ENCODE measurements at regions not wholly inside any gene's neighbourhood (a gene's known extent, or its start where the extent isn't known, plus 50 kb on each side); places are given as distances from the start of the nearest gene placed in this dataset.
"Not testable (repeated sequence)": the region's sequence is repeated elsewhere in the genome, so short reads cannot be mapped to it uniquely, and the experiment has no call there.

GRCh38 chr4:72876946-72877345 is 192.6 kb downstream of the COX18 start:
- Histone ChIP-seq H3K27me3 (ENCODE audit: control insufficient read depth, insufficient read depth, low read length) (no peaks in the 10 kb centered on the region), H3K36me3 (replicated peaks; ENCODE audit: control insufficient read depth, insufficient read depth, low read length) (no peaks in the 10 kb centered on the region), H3K4me3 (ENCODE audit: insufficient read depth, low read depth, low read length) (no peak overlapping the region)
- DNase-seq: no peak

GRCh38 chr4:72875545-72875944 is 194.0 kb downstream of the COX18 start:
- H3K4me3 ChIP-seq (ENCODE audit: insufficient read depth, low read depth, low read length): no peak overlapping the region
- H3K27me3 ChIP-seq (ENCODE audit: control insufficient read depth, insufficient read depth, low read length): no peaks in the 10 kb centered on the region
- no peak for DNase-seq
- no peaks in the 10 kb centered on the region for H3K36me3 ChIP-seq (replicated peaks; ENCODE audit: control insufficient read depth, insufficient read depth, low read length)

GRCh38 chr4:72875138-72875537 is 194.4 kb downstream of the COX18 start:
- no peaks in the 10 kb centered on the region for H3K36me3 ChIP-seq (replicated peaks; ENCODE audit: control insufficient read depth, insufficient read depth, low read length)
- no peaks in the 10 kb centered on the region for H3K27me3 ChIP-seq (ENCODE audit: control insufficient read depth, insufficient read depth, low read length)
- no peak for DNase-seq
- H3K4me3 ChIP-seq (ENCODE audit: insufficient read depth, low read depth, low read length): no peak overlapping the region

GRCh38 chr4:72864898-72865297 is 204.6 kb downstream of the COX18 start:
- no peak overlapping the region for H3K4me3 ChIP-seq (ENCODE audit: insufficient read depth, low read depth, low read length)
- no peaks in the 10 kb centered on the region for H3K36me3 ChIP-seq (replicated peaks; ENCODE audit: control insufficient read depth, insufficient read depth, low read length)
- H3K27me3 ChIP-seq (ENCODE audit: control insufficient read depth, insufficient read depth, low read length): no peaks in the 10 kb centered on the region
- no peak for DNase-seq

- not testable (repeated sequence) for H3K4me3 ChIP-seq (ENCODE audit: insufficient read depth, low read depth, low read length); H3K36me3 ChIP-seq (replicated peaks; ENCODE audit: control insufficient read depth, insufficient read depth, low read length); H3K27me3 ChIP-seq (ENCODE audit: control insufficient read depth, insufficient read depth, low read length); DNase-seq
Observed at GRCh38 chr4:72864277-72864676, 205.2 kb downstream of the COX18 start.

- Histone ChIP-seq H3K27me3 (ENCODE audit: control insufficient read depth, insufficient read depth, low read length) (no peaks in the 10 kb centered on the region), H3K36me3 (replicated peaks; ENCODE audit: control insufficient read depth, insufficient read depth, low read length) (no peaks in the 10 kb centered on the region), H3K4me3 (ENCODE audit: insufficient read depth, low read depth, low read length) (no peak overlapping the region)
- DNase-seq: no peak
Observed at GRCh38 chr4:72860766-72861165, 208.8 kb downstream of the COX18 start.

GRCh38 chr4:72858328-72858727 is 211.2 kb downstream of the COX18 start:
- Histone ChIP-seq H3K36me3 (replicated peaks; ENCODE audit: control insufficient read depth, insufficient read depth, low read length) (no peaks in the 10 kb centered on the region), H3K27me3 (ENCODE audit: control insufficient read depth, insufficient read depth, low read length) (no peaks in the 10 kb centered on the region), H3K4me3 (ENCODE audit: insufficient read depth, low read depth, low read length) (no peak overlapping the region)
- no peak for DNase-seq

- Histone ChIP-seq H3K27me3 (ENCODE audit: control insufficient read depth, insufficient read depth, low read length) (no peaks in the 10 kb centered on the region), H3K4me3 (ENCODE audit: insufficient read depth, low read depth, low read length) (no peak overlapping the region), H3K36me3 (replicated peaks; ENCODE audit: control insufficient read depth, insufficient read depth, low read length) (no peaks in the 10 kb centered on the region)
- no peak for DNase-seq
Observed at GRCh38 chr4:72857787-72858186, 211.7 kb downstream of the COX18 start.

- no peak overlapping the region for H3K4me3 ChIP-seq (ENCODE audit: insufficient read depth, low read depth, low read length)
- DNase-seq: no peak
- no peaks in the 10 kb centered on the region for H3K36me3 ChIP-seq (replicated peaks; ENCODE audit: control insufficient read depth, insufficient read depth, low read length)
- no peaks in the 10 kb centered on the region for H3K27me3 ChIP-seq (ENCODE audit: control insufficient read depth, insufficient read depth, low read length)
Observed at GRCh38 chr4:72857216-72857615, 212.3 kb downstream of the COX18 start.

- Histone ChIP-seq H3K36me3 (replicated peaks; ENCODE audit: control insufficient read depth, insufficient read depth, low read length) (no peaks in the 10 kb centered on the region), H3K4me3 (ENCODE audit: insufficient read depth, low read depth, low read length) (no peak overlapping the region), H3K27me3 (ENCODE audit: control insufficient read depth, insufficient read depth, low read length) (no peaks in the 10 kb centered on the region)
- DNase-seq: no peak
Observed at GRCh38 chr4:72846280-72847111, 223.0 kb downstream of the COX18 start.

- Histone ChIP-seq H3K27me3 (ENCODE audit: control insufficient read depth, insufficient read depth, low read length) (no peaks in the 10 kb centered on the region), H3K36me3 (replicated peaks; ENCODE audit: control insufficient read depth, insufficient read depth, low read length) (no peaks in the 10 kb centered on the region), H3K4me3 (ENCODE audit: insufficient read depth, low read depth, low read length) (no peak overlapping the region)
- DNase-seq: no peak
Observed at GRCh38 chr4:72843466-72843865, 226.1 kb downstream of the COX18 start.

- H3K27me3 ChIP-seq (ENCODE audit: control insufficient read depth, insufficient read depth, low read length): no peaks in the 10 kb centered on the region
- no peak for DNase-seq
- H3K36me3 ChIP-seq (replicated peaks; ENCODE audit: control insufficient read depth, insufficient read depth, low read length): no peaks in the 10 kb centered on the region
- H3K4me3 ChIP-seq (ENCODE audit: insufficient read depth, low read depth, low read length): no peak overlapping the region
Observed at GRCh38 chr4:72842323-72842722, 227.2 kb downstream of the COX18 start.

GRCh38 chr4:72840166-72840565 is 229.3 kb downstream of the COX18 start:
- H3K4me3 ChIP-seq (ENCODE audit: insufficient read depth, low read depth, low read length); DNase-seq; H3K36me3 ChIP-seq (replicated peaks; ENCODE audit: control insufficient read depth, insufficient read depth, low read length); H3K27me3 ChIP-seq (ENCODE audit: control insufficient read depth, insufficient read depth, low read length): not testable (repeated sequence)

GRCh38 chr4:72828864-72829263 is 240.7 kb downstream of the COX18 start:
- Histone ChIP-seq H3K36me3 (replicated peaks; ENCODE audit: control insufficient read depth, insufficient read depth, low read length) (no peaks in the 10 kb centered on the region), H3K27me3 (ENCODE audit: control insufficient read depth, insufficient read depth, low read length) (no peaks in the 10 kb centered on the region; the same call in 1 of the 2 replicates)
- no peak for DNase-seq

GRCh38 chr4:72827968-72828367 is 241.5 kb downstream of the COX18 start:
- H3K4me3 ChIP-seq (ENCODE audit: insufficient read depth, low read depth, low read length): no peak overlapping the region
- no peak for DNase-seq
- no peaks in the 10 kb centered on the region for H3K36me3 ChIP-seq (replicated peaks; ENCODE audit: control insufficient read depth, insufficient read depth, low read length)
- no peaks in the 10 kb centered on the region; the same call in 1 of the 2 replicates for H3K27me3 ChIP-seq (ENCODE audit: control insufficient read depth, insufficient read depth, low read length)

More at GRCh38 chr4:72828864-72829263, 240.7 kb downstream of the COX18 start:
- H3K4me3 ChIP-seq (ENCODE audit: insufficient read depth, low read depth, low read length): no peak overlapping the region
